ENCODE measurements at regions not wholly inside any gene's neighbourhood (a gene's known extent, or its start where the extent isn't known, plus 50 kb on each side); places are given as distances from the start of the nearest gene placed in this dataset.

DNA sequence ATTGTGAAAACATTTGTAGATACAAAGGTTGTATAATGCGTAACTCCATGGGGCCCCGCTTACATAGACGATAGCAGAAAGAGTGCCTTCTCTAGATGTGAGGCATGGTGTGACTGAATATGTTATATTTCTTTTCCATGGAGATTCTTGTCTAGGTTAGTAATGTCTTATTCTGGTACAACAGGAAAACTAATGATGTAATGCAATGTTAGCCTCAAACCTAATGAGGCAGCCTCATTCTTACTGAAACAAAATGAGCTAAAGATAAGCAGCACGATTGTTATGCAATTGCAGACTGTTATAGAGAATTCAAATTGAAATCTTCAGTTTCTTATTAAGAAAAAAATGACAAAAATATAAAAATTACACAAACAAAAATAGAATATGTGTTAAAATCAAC is 171.1 kb upstream of the ANKRD50 start:
- no peak overlapping the region for H3K56ac ChIP-seq (ENCODE audit: extremely low read depth, insufficient read depth, low read length)
- DNase-seq (peak; percentile 84), ATAC-seq (ENCODE audit: low read depth) (peak; percentile 61)
- BruUV-seq (replicated peaks), result no TSS peak
- TF ChIP-seq POLR2A (IDR thresholded peaks at IDR 0.05; ENCODE audit: low read depth, low read length) (no peak), CEBPB (IDR thresholded peaks at IDR 0.05; ENCODE audit: low read depth, low read length) (peak; percentile 78)
- no peaks in the 10 kb centered on the region for H3K9me3 ChIP-seq (ENCODE audit: control insufficient read depth, insufficient read depth, low read length)
- no peak overlapping the region for H3K18ac ChIP-seq (ENCODE audit: low read depth, low read length)
- no peak overlapping the region for H2AK9ac ChIP-seq (replicated peaks; ENCODE audit: low read depth, low read length, poor library complexity)
- dilution Hi-C loops (cut with HindIII; ENCODE audit: low sequenced_read_pairs, unreplicated experiment), result no loop called here
- H3K79me1 ChIP-seq (ENCODE audit: low read depth in 1 of 2, low read length in 2 of 2), result no peaks in the 10 kb centered on the region
- H3K14ac ChIP-seq (replicated peaks; ENCODE audit: low read depth, low read length), result no peak overlapping the region
- ChIA-PET POLR2A (ENCODE audit: unreplicated experiment) (no interaction called here), CTCF (no interaction called here)
- H3K9me1 ChIP-seq (ENCODE audit: insufficient read depth, low read length), result no peaks in the 10 kb centered on the region
- WGBS, 2 experiments (ENCODE audit: extremely low coverage in 2 of 2, insufficient read length in 1 of 2), result 90% methylated on average over 2 of the region's 4 CpGs; no CpG with 5 or more reads in 1 of the 2 experiments
- no peak overlapping the region for H3K27ac ChIP-seq (ENCODE audit: insufficient read depth, low read length)
- H3K4me2 ChIP-seq (ENCODE audit: low read depth, low read length), result peak overlapping the region; percentile 67; the same call in 1 of the 2 replicates
- no peak overlapping the region for H3K4ac ChIP-seq (ENCODE audit: low read depth, low read length)
- no peaks in the 10 kb centered on the region for H4K20me1 ChIP-seq (ENCODE audit: insufficient read depth, low read length)
- H3K27me3 ChIP-seq (ENCODE audit: control insufficient read depth, insufficient read depth, low read length), result no peaks in the 10 kb centered on the region
- in situ Hi-C loops (cut with MboI; ENCODE audit: low sequenced_read_pairs), result no loop called here
- H2BK5ac ChIP-seq (ENCODE audit: low read depth, low read length, poor library complexity, severe bottlenecking), result no peak overlapping the region
- intact Hi-C loops (cut with micrococcal nuclease), result no loop called here
- H2BK20ac ChIP-seq (ENCODE audit: low read depth, low read length), result no peak overlapping the region
- no peak overlapping the region for H3K9ac ChIP-seq (ENCODE audit: low read depth, low read length)
- H3K23ac ChIP-seq (ENCODE audit: low read depth, low read length), result no peak overlapping the region
- H3K36me3 ChIP-seq (ENCODE audit: control insufficient read depth, insufficient read depth, low read length), result no peaks in the 10 kb centered on the region
- H3K4me3 ChIP-seq (ENCODE audit: insufficient read depth, low read depth, low read length), result no peak overlapping the region
- no peak overlapping the region for H2BK15ac ChIP-seq (ENCODE audit: low read depth, low read length)
- H3K4me1 ChIP-seq (ENCODE audit: control insufficient read depth, insufficient read depth, low read length), result 0 out of 2 replicates have a peak, but pooled peaks cover 2% of the 10 kb centered on the region
- H4K8ac ChIP-seq (ENCODE audit: low read depth in 2 of 2, low read length in 2 of 2), result no peak overlapping the region
- H2AFZ ChIP-seq (replicated peaks; ENCODE audit: low read length, poor library complexity), result no peak overlapping the region
- H2AK5ac ChIP-seq (ENCODE audit: low read depth, low read length), result no peak overlapping the region
- H2BK120ac ChIP-seq (ENCODE audit: low read depth, low read length), result no peak overlapping the region
- no peak overlapping the region for H4K5ac ChIP-seq (ENCODE audit: low read depth, low read length)
- no peak overlapping the region for H4K91ac ChIP-seq (ENCODE audit: insufficient read depth, low read depth, low read length)

Measured in IMR-90 (cell line).